LHCN-M2 (cell line): ENCODE measurements at regions not wholly inside any gene's neighbourhood (a gene's known extent, or its start where the extent isn't known, plus 50 kb on each side); places are given as distances from the start of the nearest gene placed in this dataset.
A peak's percentile ranks its signal among the peaks of the same experiment; 100 is the strongest.

Experiments used
- DNase-seq: peaks from one replicate; pipeline ENCODE4 v3.0.0-alpha.2; 2012; ENCODE audit warnings: low read depth

DNA sequence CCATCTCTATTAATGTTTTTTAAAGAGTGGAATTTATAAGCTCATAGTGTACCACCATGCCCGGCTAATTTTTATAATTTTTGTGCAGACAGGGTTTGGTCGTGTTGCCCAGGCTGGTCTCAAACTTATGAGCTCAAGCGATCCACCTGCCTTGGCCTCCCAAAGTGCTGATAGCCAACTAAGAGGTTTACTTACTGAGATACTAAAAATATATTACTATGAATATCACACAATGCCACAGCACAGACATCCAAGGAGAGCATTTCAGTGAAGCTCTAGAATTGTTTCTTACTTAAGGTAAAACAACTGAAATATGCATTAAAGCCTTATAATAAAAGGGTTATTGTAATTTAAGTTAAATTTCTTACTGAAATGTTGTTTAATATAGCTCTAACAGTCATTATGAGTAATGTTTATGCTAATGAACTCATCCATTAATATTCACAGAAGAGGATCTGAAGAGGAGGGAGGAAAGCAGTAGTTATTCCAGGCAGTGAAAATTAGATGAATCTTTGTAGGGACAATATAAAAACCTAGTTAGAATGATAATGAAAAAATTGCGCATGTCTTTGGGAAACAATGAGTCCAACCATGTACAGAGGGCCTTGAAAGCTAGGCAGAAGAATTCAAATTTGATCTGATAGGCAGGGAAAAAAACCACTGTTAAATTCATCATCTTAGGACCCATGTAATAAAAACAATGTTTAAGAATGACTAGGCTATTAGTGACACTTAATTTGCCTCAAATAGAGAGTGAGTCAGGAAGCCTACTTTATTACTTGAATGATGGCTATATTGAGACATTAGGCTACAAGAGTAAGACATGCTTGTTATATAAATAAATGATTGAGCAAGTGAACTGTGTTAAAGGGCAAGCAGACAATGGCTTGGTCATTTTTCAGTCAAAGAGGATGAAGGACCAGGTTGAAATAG, 99.2 kb downstream of the SLC41A2 start:
- peak; percentile 21 for DNase-seq

DNA sequence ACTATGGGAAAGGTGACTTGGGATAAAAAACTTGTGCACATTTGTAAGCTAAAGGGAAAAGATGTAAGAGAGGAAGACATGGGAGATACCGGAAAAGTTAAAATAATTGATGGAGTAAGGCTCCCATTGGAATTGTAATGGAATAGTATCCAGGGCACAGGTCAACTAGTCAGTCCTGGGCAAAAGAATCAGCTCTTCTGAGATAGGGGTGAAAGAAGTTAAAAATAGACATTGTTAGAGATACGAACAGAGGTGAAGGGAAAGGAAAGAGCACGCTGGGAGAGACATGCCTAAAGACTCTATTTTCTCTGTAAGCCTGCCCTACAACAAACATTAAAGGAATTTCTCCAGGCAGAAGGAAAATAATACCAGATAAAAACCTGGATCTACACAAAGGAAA, 101.6 kb downstream of the SLC41A2 start:
- no peak for DNase-seq

DNA sequence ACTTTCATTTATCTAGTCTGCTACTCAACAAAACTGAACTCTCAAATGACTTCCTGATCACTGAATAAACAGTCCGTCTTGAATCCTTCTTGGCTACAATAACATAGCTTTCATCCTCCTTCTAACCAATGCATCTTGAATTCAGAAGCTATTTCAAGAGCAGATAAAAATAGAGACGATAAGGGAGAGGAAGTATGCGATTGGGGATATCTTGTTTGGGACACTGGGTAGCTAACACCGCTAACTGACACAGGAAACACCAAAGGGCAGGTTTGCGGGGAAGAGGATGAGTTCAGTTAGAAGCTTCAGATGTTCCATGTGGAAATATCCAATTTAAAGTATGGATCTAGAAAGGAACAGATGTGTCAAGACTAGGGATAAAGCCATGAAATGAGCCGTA, 102.5 kb downstream of the SLC41A2 start:
- no peak for DNase-seq

DNA sequence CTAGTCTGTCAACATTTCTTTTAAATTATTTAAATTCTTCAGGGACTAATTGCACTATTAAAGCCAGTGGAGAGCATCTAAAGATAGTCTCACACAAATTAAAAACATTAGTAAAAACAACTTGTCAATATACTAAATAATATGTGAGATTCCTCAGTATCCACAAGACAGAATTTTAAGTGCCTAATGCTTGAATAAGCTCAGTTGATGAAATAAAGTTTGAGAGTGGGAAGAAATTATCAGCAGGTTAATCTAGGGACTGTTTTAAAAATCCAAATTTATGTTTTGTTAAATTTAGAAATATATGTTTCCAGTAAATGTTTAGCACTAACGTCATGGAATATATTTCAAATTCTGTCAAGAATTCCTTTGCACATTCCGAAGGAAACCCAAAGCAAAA, 105.2 kb downstream of the SLC41A2 start:
- no peak for DNase-seq

DNA sequence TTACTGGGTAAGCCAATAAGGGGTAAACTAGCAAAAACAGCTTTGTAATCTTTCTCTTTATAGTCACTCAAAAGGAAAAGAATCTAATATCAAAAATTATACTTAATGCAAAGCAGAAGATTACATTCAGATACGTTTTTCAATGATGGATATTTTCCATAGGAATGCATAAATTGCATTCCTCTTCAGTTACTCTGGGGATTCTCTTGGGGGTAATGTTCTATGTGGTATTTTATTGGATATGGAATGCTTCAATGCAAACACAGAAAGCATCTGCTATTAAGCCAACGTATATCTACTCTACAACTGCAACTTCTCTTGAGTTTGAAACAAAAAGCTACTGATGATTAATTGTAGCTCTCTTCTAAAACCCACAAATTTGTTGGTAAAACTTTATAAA, 106.0 kb downstream of the SLC41A2 start:
- DNase-seq, result no peak

DNA sequence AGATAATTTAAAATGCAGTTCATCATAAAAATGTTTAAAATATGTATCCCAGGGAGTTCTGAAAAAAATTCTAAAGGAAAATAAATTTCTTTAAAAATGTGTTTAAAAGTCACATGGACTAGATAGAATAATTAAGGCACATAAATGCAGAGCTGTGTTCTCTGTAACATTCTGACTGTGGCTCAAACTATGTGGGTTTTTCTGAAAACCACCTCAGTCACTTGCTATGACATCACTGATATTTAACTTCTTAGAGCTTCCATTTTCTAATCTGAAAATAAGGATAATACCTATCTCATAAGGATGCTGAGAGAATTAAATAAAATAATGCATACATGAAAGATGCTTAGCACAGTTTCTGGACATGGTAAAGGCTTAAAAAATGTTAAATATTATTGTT, 107.3 kb downstream of the SLC41A2 start:
- DNase-seq, result no peak

DNA sequence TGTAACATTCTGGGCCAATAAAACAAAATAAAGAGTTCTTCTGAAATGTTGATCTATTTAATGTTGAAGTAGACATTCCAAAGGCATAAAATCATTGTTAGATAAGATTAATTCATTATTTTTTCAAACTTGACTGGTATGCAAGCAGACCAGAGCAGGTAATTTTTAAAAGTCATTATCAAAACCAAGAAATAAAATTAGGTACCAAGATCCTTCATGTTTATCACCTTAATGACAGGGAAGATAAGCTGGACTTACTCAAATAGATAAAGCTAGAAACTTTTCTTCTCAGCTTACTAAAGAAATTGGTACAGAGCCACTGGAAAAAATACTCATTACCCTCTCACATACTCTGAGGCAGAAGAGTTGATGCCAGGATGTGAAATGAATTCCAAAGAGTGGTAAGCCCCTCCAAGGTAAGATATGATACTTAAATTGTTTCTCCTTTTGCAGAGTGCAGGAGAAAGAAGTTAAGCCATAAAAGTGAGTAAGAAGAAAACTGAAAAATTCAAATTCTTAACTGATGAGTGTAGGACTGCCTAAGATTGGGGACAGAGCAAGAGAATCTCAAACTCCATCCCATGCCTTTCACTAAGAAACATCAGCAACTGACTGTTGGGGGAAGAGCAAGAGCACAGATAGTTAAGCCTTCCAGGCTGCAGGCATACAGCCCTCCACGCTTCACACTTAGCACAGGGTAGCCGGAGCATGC, 111.9 kb downstream of the SLC41A2 start:
- DNase-seq, result no peak

DNA sequence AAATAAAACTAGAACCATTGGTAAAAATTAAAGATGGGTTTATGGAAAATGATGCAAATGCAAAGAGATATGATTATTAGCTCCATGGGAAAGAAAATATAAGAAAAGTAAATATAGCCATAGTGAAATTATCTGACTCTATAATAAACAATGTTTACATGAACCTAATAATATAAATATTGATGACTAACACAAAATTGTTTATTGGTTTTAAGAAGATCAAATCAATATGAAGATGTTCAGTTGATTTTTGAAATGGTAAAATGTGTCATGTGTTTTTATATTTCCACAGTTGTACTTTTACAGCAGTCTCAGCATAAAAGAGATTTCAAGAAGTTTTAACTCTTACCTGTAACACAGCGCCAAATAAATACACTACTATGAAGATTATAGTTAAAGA, 114.0 kb downstream of the SLC41A2 start:
- DNase-seq, result no peak

DNA sequence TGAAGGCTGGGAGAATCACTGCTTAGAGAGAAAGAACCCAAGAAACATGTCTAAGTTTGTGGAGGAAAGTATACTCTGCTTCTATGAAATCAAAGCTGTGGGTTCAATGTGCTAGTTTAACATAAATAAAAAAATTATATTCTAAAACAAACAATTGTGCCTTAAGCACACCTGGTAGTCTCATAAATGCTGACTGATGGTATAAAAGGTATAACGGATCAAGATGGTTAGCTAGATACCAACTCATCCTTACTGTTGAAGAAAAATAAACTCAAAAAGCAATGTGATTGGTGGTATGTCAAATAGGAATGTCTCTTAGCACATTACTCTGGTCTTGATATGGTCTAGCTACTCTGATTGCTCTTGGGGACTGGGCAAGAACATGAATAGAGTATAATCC, 117.8 kb downstream of the SLC41A2 start:
- DNase-seq, result no peak

DNA sequence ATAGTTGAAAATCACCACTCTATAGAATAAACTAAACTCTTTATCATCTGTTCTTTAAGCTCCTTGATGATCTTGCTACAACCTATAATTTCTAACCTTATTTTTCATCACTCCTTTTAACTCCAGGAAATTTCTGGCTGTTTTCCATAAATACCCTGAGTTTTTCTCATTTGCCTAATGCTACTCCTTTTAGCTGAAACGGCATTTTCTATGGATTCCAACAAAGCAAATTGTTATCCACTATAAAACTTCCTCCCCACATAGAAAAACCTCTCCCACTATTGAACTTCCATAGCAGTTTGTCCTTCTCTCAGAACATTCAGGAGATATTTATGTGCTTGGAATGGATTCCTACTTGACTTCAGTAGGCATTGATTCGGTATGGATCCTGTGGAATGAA, 122.8 kb downstream of the SLC41A2 start:
- DNase-seq, result no peak

DNA sequence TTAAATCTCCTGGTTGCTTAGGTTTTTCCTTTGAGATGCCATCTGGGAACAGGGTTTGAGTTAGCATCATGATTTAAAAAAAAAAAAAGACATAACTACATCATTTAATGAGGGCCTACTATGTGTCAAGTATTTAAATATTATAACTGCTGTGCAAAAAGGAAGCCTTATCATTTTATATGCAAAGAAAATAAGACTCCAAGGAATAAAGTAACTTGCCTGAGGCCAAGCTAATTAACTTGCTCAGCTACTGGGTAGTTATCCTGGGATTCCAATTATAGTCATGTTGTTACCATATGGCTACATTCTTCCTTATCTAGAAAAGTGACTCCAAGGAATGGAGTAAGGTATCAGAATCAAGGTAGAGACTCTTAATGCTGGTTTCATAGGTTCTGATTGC, 123.5 kb downstream of the SLC41A2 start:
- DNase-seq, result no peak

DNA sequence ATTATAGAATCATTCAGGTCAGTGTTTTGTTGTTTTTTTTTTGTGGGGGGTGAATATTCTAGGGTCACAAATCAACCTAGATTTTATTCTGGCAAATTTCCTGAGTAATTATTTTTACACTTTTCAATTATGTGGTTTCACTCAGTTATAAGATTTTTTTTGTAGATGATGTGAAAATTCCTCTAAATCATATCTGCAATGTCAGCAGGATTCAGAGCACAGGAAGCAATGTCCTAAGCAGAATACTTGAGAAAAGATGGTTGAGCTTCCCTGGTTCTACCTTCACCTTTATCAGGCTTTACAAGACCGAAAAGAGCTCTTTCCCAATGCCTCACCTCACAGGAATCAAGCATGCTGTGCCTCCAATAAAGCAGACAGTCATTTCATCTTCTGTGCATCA, 124.3 kb downstream of the SLC41A2 start:
- DNase-seq, result no peak

DNA sequence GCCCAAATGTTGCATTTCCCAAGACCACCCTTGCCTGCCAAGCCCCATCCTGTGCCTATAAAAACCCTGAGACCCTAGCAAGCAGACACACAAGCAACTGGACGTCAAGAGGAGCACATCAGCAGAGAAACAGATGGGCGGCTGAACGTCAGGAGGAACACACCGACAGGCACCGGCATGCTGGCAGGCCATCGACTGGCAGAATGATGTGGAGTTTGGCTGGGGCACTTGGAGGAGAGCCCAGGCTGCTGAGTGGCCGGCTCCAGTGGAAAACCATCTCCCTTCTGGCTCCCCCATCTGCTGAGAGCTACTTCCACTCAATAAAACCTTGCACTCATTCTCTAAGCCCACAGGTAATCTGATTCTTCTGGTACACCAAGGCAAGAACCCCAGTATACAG, 130.1 kb downstream of the SLC41A2 start:
- no peak for DNase-seq

DNA sequence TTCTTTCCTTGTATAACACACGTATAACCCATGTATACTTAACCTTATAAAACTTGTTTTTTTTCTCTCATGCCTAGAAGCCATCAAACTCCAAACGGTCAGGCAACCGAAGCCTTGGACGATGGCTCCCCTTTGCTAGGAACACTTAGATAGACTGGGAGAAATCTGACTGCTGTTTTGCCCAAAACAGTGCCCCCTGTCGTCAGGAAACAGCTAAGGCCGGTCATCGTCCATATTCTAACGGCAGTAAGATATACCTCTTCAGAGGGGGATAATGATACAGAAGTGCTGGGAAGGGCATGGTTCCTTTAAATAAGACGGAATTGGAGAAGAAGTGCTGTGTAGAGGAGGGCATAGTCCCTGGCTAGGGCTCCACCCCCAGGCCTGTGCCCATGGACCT, 130.5 kb downstream of the SLC41A2 start:
- no peak for DNase-seq

DNA sequence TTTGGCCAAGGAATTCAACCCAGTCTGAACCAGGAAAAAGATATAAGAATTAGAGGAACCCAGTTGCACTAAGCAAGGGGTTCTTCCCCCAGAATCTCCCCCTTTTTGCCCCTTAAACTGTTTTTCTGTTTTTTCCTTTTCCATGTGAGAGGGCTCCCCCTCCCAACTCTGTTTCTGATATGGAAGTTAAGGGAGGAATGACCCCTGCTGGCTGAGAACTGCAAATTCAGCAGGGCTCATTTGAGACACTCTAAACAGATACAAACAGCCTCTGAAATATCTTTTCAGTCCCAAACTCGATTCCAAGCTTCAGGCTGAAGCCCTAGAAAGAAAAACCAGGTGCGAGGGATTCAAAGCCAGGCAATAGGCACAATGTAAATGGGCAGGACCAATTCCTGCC, 132.7 kb downstream of the SLC41A2 start:
- DNase-seq, result peak; percentile 3

DNA sequence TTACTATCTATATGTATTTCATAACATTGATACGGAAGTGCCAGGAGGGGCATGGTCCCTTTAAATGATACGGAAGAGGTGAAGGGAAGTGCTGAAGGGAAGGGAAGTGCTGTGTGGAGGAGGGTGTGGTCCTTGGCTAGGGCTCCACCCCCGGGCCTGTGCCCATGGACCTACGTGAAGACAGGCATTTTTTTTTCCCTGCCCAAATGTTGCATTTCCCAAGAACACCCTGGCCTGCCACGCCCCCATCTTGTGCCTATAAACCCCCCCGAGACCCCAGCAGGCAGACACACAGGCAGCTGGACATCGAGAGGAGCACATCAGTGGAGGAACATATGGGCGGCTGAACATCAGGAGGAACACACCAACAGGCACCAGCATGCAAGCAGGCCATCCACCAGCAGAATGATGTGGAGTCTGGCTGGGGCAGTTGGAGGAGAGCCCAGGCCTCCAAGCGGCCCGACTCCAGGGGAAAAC, 134.1 kb downstream of the SLC41A2 start:
- DNase-seq, result no peak

DNA sequence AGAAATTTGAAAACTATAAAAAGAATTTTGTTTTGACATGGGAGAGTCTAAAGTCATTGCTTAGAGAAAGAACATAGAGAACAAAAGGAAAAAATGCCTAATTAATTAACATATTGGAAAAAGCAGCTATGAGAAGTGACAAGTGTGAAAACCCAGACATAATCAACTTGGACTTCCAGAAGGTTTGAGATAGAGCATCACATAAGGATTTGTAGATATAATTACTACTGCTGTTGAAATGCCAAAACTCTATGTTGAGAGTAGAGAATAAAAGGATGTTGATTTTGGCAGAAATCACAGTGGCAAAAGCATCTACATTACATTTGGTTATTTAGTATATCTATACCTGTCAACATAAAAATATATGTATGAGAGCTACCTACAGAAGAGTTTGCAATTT, 135.1 kb downstream of the SLC41A2 start:
- DNase-seq, result no peak

DNA sequence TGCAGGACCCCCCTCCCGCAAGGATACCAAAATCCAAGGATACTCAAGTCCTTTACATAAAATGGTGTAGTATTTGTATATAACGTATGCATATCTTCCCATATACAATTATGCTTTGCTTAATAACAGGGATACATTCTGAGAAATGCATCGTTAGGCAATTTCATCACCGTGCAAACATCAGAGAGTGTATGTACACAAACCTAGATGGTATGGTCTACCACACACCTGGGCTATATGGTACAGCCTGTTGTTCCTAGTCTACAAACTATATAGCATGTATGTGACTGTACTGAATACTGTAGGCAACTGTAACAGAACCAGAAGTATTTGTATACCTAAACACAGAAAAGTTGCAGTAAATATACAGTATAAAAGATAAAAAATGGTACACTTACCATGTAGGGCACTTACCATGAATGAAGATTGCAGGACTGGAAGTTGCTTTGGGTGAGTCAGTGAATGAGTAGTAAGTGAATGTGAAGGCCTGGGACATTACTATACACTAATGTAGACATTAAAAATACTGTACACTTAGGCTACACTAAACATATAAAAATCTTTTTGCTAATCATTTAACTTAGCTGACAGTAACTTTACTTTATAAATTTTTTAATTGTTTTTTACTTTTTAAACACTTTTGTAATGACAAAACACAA, 141.1 kb downstream of the SLC41A2 start:
- DNase-seq, result no peak

DNA sequence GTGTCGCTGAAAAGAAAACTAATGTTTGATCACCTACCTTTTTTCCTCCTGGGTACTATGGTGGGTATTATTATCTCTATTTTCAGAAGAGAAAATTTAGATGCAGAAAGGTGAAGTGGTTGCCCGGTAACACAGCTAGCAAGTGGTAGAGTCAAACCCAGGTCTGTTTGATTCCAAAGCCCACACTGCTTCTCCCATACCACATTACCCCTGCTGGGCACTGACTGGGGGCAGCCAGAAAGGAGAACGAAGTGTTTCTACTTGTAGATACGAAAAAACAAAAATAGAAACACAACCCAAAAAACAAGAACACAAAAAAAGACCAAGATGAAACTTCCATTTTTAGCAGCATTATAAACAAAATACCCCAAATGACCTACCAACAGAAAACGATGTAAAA, 142.2 kb downstream of the SLC41A2 start:
- no peak for DNase-seq

DNA sequence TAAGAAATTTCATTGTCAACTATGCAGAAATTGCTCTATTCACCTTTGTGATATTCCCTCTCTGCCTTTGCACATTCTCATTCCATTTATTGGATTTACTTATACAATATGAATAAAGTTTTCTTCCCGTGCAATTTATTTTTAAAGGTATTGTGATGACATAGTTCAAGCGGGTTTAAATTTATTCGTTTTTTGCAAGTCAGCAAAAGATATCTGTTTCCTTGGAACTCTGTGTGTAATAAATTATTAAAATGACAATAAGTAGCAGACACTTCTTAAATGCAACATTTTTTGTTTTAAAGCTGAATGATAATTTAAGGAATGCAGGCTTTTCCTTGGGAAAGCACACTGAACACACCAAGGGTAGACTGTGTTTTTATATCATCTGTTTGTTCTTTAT, 143.1 kb downstream of the SLC41A2 start:
- DNase-seq, result no peak
